ENCODE measurements at regions not wholly inside any gene's neighbourhood (a gene's known extent, or its start where the extent isn't known, plus 50 kb on each side); places are given as distances from the start of the nearest gene placed in this dataset.

DNA sequence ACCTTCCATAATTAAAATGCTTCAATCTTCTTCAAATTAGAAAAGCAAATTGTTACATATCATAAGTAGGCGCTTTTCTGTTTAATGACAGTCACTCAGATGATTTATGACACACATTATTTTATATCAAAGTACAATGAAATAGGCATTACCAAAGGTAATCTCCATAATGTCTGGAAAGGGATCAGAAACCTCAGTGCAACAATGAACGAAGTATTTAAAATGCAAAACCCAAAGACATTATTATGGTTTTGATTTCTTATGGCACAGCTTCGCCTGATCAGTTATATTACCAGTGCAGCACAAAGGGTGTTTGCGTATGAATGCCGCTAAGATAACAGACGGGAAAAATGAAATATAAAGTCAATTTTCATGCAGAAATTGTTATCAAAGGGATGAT is 162.2 kb upstream of the MEIS1 start:
- H3K56ac ChIP-seq (replicated peaks; ENCODE audit: insufficient read length, low read depth, low read length): no peak overlapping the region
- H3K9ac ChIP-seq (replicated peaks in 1 of 4; ENCODE audit: extremely low read depth in 1 of 4, low read depth in 3 of 4, low read length in 3 of 4): no peak overlapping the region
- H3K4me3 ChIP-seq (ENCODE audit: extremely low read depth in 1 of 4, insufficient read depth in 2 of 4, low read depth in 3 of 4, low read length in 4 of 4): no peak overlapping the region
- H2BK15ac ChIP-seq (ENCODE audit: low read length): no peak overlapping the region
- no peak overlapping the region for H2BK5ac ChIP-seq (ENCODE audit: low read depth, low read length)
- peaks cover 0 to 4% (median 3%) of the 10 kb centered on the region in 4 experiments; a peak in 2 of 7 replicates for H3K4me1 ChIP-seq (replicated peaks in 1 of 4; ENCODE audit: control insufficient read depth in 3 of 4, insufficient read depth in 4 of 4, low read length in 3 of 4)
- POLR2A ChIA-PET (ENCODE audit: partially characterized antibody): no interaction called here
- H3K79me1 ChIP-seq (ENCODE audit: low read depth, low read length): no peaks in the 10 kb centered on the region
- CTCF ChIA-PET (ENCODE audit: partially characterized antibody): no interaction called here
- H3K23ac ChIP-seq (ENCODE audit: insufficient read length): no peak overlapping the region
- H4K5ac ChIP-seq (ENCODE audit: insufficient read length, low read depth, low read length): no peak overlapping the region
- no peak overlapping the region for H3K14ac ChIP-seq (ENCODE audit: insufficient read length)
- FAIRE-seq: no peak
- H3K36me3 ChIP-seq (ENCODE audit: control insufficient read depth in 2 of 4, insufficient read depth in 4 of 4, low read length in 3 of 4): peaks cover 0 to 4% (median 0%) of the 10 kb centered on the region in 4 experiments; a peak in 2 of 8 replicates
- H3K18ac ChIP-seq (ENCODE audit: extremely low read depth, low read length): no peak overlapping the region
- no peak overlapping the region for H4K91ac ChIP-seq (replicated peaks; ENCODE audit: insufficient read length, low read length)
- no peak overlapping the region for H3K4me2 ChIP-seq (ENCODE audit: insufficient read depth in 1 of 2, low read depth in 2 of 2, low read length in 2 of 2)
- H3K4ac ChIP-seq (replicated peaks; ENCODE audit: insufficient read length, low read depth, low read length): no peak overlapping the region
- H2BK120ac ChIP-seq (replicated peaks; ENCODE audit: low read depth, low read length): no peak overlapping the region
- no peak for DNase-seq (ENCODE audit: low read depth in 1 of 2, low spot score in 2 of 2)
- no peak overlapping the region for H3K27ac ChIP-seq (ENCODE audit: low read depth, low read length)
- H3K9me3 ChIP-seq (ENCODE audit: insufficient read depth in 2 of 2, low read depth in 1 of 2, low read length in 1 of 2): no peaks in the 10 kb centered on the region
- no peaks in the 10 kb centered on the region for H3K23me2 ChIP-seq (ENCODE audit: low read depth, low read length)
- H2BK12ac ChIP-seq (ENCODE audit: low read depth, low read length): no peak overlapping the region
- no peak overlapping the region for H2BK20ac ChIP-seq (ENCODE audit: low read length)
- H4K20me1 ChIP-seq (replicated peaks in 1 of 2; ENCODE audit: control insufficient read depth in 1 of 2, insufficient read depth in 2 of 2, low read length in 2 of 2): no peaks in the 10 kb centered on the region
- 89% methylated on average over 6 of the region's 6 CpGs; no CpG with 5 or more reads in 1 of the 2 experiments for WGBS, 2 experiments (ENCODE audit: extremely low coverage in 1 of 2, insufficient coverage in 1 of 2, insufficient read length in 1 of 2, insufficient replicate concordance in 2 of 2, low coverage in 1 of 2, low lambda C conversion rate in 2 of 2, missing lambda C conversion rate in 1 of 2)
- no peak overlapping the region for H4K8ac ChIP-seq (ENCODE audit: extremely low read depth, insufficient read depth, low read length)
- H3K79me2 ChIP-seq (ENCODE audit: control insufficient read depth in 1 of 2, insufficient read depth in 2 of 2, low read length in 2 of 2): 0 out of 4 replicates have a peak, but pooled peaks cover 0 to 2% of the 10 kb centered on the region in 2 experiments
- no peaks in the 10 kb centered on the region for H3K27me3 ChIP-seq (replicated peaks in 1 of 4; ENCODE audit: control insufficient read depth in 3 of 4, extremely low read depth in 1 of 4, insufficient read depth in 3 of 4, low read length in 3 of 4)
- H2AFZ ChIP-seq (ENCODE audit: low read length): no peak overlapping the region
- H2AK5ac ChIP-seq (ENCODE audit: low read depth, low read length): no peak overlapping the region
- TF ChIP-seq EP300 (IDR thresholded peaks at IDR 0.05; ENCODE audit: borderline replicate concordance in 1 of 2, low read depth in 2 of 2, low read length in 2 of 2) (no peak), POU5F1 (IDR thresholded peaks at IDR 0.05; ENCODE audit: low read depth, low read length) (no peak), RAD21 (IDR thresholded peaks at IDR 0.05 in 1 of 2, conservative IDR thresholded peaks at IDR 0.05 in 1 of 2; ENCODE audit: low read depth in 2 of 2, low read length in 2 of 2) (no peak), MAFK (IDR thresholded peaks at IDR 0.05; ENCODE audit: low read depth, low read length) (no peak), TAF1 (IDR thresholded peaks at IDR 0.05; ENCODE audit: low read depth, low read length) (no peak), SUZ12 (IDR thresholded peaks at IDR 0.05; ENCODE audit: low read length) (no peak), HDAC2 (IDR thresholded peaks at IDR 0.05; ENCODE audit: borderline replicate concordance in 1 of 2, low read depth in 2 of 2, low read length in 2 of 2) (no peak), EGR1 (IDR thresholded peaks at IDR 0.05; ENCODE audit: borderline replicate concordance, low read depth, low read length) (no peak), KDM4A (IDR thresholded peaks at IDR 0.05; ENCODE audit: low read depth, low read length, severe bottlenecking) (no peak), POLR2AphosphoS5 (IDR thresholded peaks at IDR 0.05; ENCODE audit: low read depth, low read length) (no peak), SP2 (IDR thresholded peaks at IDR 0.05; ENCODE audit: low read length) (no peak), CEBPB (IDR thresholded peaks at IDR 0.05; ENCODE audit: low read depth, low read length) (no peak), NRF1 (IDR thresholded peaks at IDR 0.05; ENCODE audit: low read depth, low read length) (no peak), RFX5 (IDR thresholded peaks at IDR 0.05; ENCODE audit: borderline replicate concordance, low read depth, low read length) (no peak), SIX5 (IDR thresholded peaks at IDR 0.05; ENCODE audit: low read depth, low read length) (no peak)
